ENCODE measurements at regions not wholly inside any gene's neighbourhood (a gene's known extent, or its start where the extent isn't known, plus 50 kb on each side); places are given as distances from the start of the nearest gene placed in this dataset.

DNA sequence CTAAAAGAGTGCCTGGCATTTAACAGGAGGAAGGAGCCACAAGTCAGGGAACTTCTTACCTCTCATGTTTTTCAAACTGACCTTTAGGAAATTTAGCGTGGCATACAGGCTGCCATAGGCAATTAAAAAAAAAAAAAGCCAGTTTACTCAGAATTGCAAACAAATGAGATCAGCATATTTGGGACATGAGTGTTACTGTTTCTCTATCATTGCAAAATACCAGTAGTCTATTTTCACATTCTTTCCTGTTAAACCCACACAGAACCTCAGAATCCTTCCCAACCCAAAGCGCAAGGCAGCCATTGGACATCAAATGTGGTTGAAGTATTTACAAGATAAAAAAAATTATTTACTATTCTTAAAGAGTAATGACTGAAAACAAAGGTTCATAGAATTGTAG is 366.4 kb upstream of the DYNLRB2 start:
- Mint-ChIP-seq H3K4me1 (ENCODE audit: low read depth, unreplicated experiment) (peaks cover 12% of the 10 kb centered on the region), H3K27me3 (ENCODE audit: insufficient read depth, unreplicated experiment) (no peaks in the 10 kb centered on the region), H3K4me3 (ENCODE audit: unreplicated experiment) (peak overlapping the region; percentile 2), H3K36me3 (ENCODE audit: insufficient read depth, unreplicated experiment) (no peaks in the 10 kb centered on the region), H3K9me3 (ENCODE audit: unreplicated experiment) (peaks cover 13% of the 10 kb centered on the region), H3K27ac (ENCODE audit: unreplicated experiment) (no peak overlapping the region)
- Histone ChIP-seq H3K27me3 (replicated peaks; ENCODE audit: control insufficient read depth, insufficient read depth, low read length) (no peaks in the 10 kb centered on the region), H3K4me3 (ENCODE audit: low read depth, low read length) (no peak overlapping the region), H3K36me3 (ENCODE audit: control insufficient read depth, insufficient read depth, low read length) (no peaks in the 10 kb centered on the region), H3K4me1 (peaks cover 15% of the 10 kb centered on the region), H3K9me3 (no peaks in the 10 kb centered on the region)
- DNase-seq = peak in 1 of 2 experiments; percentile 27
- POLR2A ChIA-PET = no interaction called here
- intact Hi-C loops (cut with micrococcal nuclease; ENCODE audit: unreplicated experiment) = no loop called here
- TF ChIP-seq, protein P1, sequence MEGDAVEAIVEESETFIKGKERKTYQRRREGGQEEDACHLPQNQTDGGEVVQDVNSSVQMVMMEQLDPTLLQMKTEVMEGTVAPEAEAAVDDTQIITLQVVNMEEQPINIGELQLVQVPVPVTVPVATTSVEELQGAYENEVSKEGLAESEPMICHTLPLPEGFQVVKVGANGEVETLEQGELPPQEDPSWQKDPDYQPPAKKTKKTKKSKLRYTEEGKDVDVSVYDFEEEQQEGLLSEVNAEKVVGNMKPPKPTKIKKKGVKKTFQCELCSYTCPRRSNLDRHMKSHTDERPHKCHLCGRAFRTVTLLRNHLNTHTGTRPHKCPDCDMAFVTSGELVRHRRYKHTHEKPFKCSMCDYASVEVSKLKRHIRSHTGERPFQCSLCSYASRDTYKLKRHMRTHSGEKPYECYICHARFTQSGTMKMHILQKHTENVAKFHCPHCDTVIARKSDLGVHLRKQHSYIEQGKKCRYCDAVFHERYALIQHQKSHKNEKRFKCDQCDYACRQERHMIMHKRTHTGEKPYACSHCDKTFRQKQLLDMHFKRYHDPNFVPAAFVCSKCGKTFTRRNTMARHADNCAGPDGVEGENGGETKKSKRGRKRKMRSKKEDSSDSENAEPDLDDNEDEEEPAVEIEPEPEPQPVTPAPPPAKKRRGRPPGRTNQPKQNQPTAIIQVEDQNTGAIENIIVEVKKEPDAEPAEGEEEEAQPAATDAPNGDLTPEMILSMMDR (IDR thresholded peaks at IDR 0.05; ENCODE audit: insufficient read depth in 1 of 2, low read depth in 1 of 2, low read length in 1 of 2, severe bottlenecking in 1 of 2, unreplicated experiment in 1 of 2) = no peak
- no TSS peak for BruUV-seq (replicated peaks)
- CTCF ChIA-PET = no interaction called here

DNA sequence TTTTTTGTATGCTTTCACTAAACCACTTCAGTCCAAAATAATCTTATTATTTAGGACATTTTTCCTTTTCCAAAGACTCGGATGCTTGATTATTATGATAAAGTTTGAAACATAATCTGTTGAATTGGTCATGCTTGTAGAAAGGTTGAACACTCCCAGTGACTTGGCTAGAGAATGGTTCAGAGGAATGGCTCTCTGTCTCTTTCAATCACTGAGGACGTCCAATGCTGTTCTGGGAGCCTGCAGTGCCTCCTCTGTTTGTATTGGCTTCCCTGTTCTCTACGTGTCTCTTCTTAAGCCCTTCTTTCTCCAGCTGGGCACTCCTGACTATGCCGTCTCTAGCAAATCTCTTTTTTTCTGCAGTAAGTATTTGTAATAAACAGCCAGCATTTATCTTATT is 369.0 kb upstream of the DYNLRB2 start:
- no peaks in the 10 kb centered on the region for H3K27me3 ChIP-seq (replicated peaks; ENCODE audit: control insufficient read depth, insufficient read depth, low read length)
- TF ChIP-seq, protein P1 (IDR thresholded peaks at IDR 0.05; ENCODE audit: insufficient read depth in 1 of 2, low read depth in 1 of 2, low read length in 1 of 2, severe bottlenecking in 1 of 2, unreplicated experiment in 1 of 2) = no peak
- Mint-ChIP-seq H3K9me3 (ENCODE audit: unreplicated experiment) (peaks cover 13% of the 10 kb centered on the region), H3K27ac (ENCODE audit: unreplicated experiment) (no peak overlapping the region), H3K4me1 (ENCODE audit: low read depth, unreplicated experiment) (peaks cover 12% of the 10 kb centered on the region), H3K27me3 (ENCODE audit: insufficient read depth, unreplicated experiment) (no peaks in the 10 kb centered on the region), H3K4me3 (ENCODE audit: unreplicated experiment) (no peak overlapping the region), H3K36me3 (ENCODE audit: insufficient read depth, unreplicated experiment) (no peaks in the 10 kb centered on the region)
- peaks cover 15% of the 10 kb centered on the region for H3K4me1 ChIP-seq
- no peaks in the 10 kb centered on the region for H3K36me3 ChIP-seq (ENCODE audit: control insufficient read depth, insufficient read depth, low read length)
- H3K4me3 ChIP-seq (ENCODE audit: low read depth, low read length) = no peak overlapping the region
- intact Hi-C loops (cut with micrococcal nuclease; ENCODE audit: unreplicated experiment) = no loop called here
- ChIA-PET POLR2A (no interaction called here), CTCF (no interaction called here)
- BruUV-seq (replicated peaks) = no TSS peak
- no peak for DNase-seq
- no peaks in the 10 kb centered on the region for H3K9me3 ChIP-seq

DNA sequence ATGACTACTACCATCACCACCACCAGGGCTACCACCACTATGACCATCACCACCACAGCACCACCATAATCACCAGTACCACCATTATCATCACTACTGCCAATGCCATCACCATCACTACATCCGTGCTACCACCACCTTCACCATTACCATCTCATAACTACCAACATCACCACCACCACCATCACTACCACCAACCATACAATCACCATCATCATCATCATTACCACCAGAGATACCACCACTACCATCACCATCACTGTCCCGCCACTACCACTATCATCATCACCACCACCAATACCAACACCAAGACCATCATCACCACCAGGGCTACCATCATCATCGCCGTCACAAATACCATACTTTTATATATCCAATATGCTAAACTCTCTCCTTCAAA is 369.6 kb upstream of the DYNLRB2 start:
- H3K4me1 Mint-ChIP-seq (ENCODE audit: low read depth, unreplicated experiment) = peaks cover 12% of the 10 kb centered on the region
- DNase-seq = no peak
- POLR2A ChIA-PET = no interaction called here
- no TSS peak for BruUV-seq (replicated peaks)
- no peaks in the 10 kb centered on the region for H3K36me3 Mint-ChIP-seq (ENCODE audit: insufficient read depth, unreplicated experiment)
- H3K27me3 Mint-ChIP-seq (ENCODE audit: insufficient read depth, unreplicated experiment) = no peaks in the 10 kb centered on the region
- intact Hi-C loops (cut with micrococcal nuclease; ENCODE audit: unreplicated experiment) = no loop called here
- Histone ChIP-seq H3K36me3 (ENCODE audit: control insufficient read depth, insufficient read depth, low read length) (no peaks in the 10 kb centered on the region), H3K4me1 (peaks cover 15% of the 10 kb centered on the region), H3K9me3 (no peaks in the 10 kb centered on the region), H3K4me3 (ENCODE audit: low read depth, low read length) (no peak overlapping the region), H3K27me3 (replicated peaks; ENCODE audit: control insufficient read depth, insufficient read depth, low read length) (no peaks in the 10 kb centered on the region)
- TF ChIP-seq, protein P1 (IDR thresholded peaks at IDR 0.05; ENCODE audit: insufficient read depth in 1 of 2, low read depth in 1 of 2, low read length in 1 of 2, severe bottlenecking in 1 of 2, unreplicated experiment in 1 of 2) = no peak
- H3K9me3 Mint-ChIP-seq (ENCODE audit: unreplicated experiment) = peaks cover 17% of the 10 kb centered on the region
- CTCF ChIA-PET = interaction anchor here (0.5 kb wide), 1 partner anchor 308 kb away, joined by 3 read pairs; no protein-coding TSS in a partner anchor
- H3K4me3 Mint-ChIP-seq (ENCODE audit: unreplicated experiment) = no peak overlapping the region
- H3K27ac Mint-ChIP-seq (ENCODE audit: unreplicated experiment) = no peak overlapping the region

Measured in Caco-2 (cell line).